DLD1 (cell line): ENCODE measurements at regions not wholly inside any gene's neighbourhood (a gene's known extent, or its start where the extent isn't known, plus 50 kb on each side); places are given as distances from the start of the nearest gene placed in this dataset.

Experiments used
- in situ Hi-C: cut with HindIII; loops from 2 replicates; pipeline ENCODE4 v1.10.0; 2017; ENCODE audit warnings: low sequenced_read_pairs

DNA sequence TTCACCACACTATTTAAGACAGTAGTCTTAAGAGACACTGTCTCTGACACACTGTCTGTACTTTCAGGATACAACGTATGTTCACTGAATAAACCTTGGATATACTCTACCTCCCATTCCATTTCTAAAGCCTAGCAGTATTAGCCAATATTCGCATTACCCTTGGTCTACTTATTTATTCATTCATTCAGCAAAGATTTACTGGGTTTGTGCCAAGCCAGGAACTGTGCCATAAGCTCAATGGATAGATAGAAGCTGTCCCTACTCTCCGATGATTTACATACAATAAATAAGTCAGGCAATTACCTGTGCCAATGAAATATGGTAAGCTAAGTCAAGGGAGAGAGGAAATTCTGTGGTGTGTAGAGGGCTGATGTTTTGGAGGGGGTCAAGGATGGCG is 195.2 kb upstream of the RAB4A start:
- in situ Hi-C loops = no loop called here

- in situ Hi-C loops = no loop called here
Measured at GRCh38 chr1:229076195-229076594, 194.7 kb upstream of the RAB4A start.

DNA sequence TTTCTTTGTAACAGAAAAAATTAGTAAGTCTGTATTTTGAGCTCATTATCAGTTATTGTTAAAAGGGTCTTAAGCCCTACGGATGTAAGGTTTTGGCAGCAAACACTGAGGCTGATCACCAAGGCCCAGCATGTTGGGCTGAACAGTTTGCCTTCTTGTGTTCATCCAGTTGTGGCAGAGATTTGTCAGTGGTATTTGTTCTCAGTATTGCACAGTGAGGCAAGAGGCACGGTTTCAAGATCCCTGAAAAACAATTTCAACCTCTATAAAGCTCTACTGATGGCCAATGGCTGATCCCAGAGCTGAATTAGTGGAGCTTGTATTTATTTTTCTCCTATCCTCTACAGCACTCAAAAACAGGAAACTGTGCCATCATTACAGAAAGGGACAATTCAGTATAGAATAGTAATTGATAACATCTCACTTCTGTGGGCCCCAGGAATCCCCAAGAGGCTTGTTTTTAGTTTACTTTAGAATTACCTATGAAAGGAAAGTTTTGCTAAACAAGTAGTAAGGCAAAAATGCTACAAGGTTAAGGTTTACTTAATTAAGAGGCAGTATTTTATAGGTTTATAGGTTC is 191.8 kb upstream of the RAB4A start:
- in situ Hi-C loops = no loop called here

GRCh38 chr1:229080361-229080760 is 190.6 kb upstream of the RAB4A start:
- in situ Hi-C loops = no loop called here

GRCh38 chr1:229085291-229085690 is 185.6 kb upstream of the RAB4A start:
- in situ Hi-C loops = no loop called here

GRCh38 chr1:229086091-229086490 is 184.8 kb upstream of the RAB4A start:
- in situ Hi-C loops = no loop called here

GRCh38 chr1:229086686-229087085 is 184.2 kb upstream of the RAB4A start:
- in situ Hi-C loops = no loop called here

DNA sequence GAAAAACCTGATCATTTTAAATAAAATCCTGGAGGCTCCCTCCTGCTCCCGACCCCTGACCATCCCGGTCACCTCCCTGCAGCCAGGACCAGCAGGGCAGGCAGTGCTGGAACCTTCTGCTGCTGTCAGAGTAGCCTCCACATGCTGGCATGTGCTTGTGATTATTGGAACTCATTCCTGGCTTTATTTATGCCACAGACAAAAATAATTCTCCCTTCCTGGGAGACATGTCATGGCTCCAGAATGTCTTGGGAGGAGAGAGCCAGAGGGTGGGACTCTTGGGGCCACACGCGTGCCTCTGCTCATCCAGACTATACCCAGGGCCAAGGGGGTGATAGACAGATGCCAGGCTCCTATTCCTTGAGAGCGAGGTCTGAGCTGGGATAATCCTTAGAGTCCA is 183.6 kb upstream of the RAB4A start:
- in situ Hi-C loops = no loop called here

GRCh38 chr1:229087906-229088305 is 183.0 kb upstream of the RAB4A start:
- in situ Hi-C loops = no loop called here

GRCh38 chr1:229088711-229089110 is 182.2 kb upstream of the RAB4A start:
- in situ Hi-C loops = no loop called here

- in situ Hi-C loops = no loop called here
Measured at GRCh38 chr1:229089586-229090208, 181.2 kb upstream of the RAB4A start.

GRCh38 chr1:229091721-229092136 is 179.2 kb upstream of the RAB4A start:
- in situ Hi-C loops = no loop called here

DNA sequence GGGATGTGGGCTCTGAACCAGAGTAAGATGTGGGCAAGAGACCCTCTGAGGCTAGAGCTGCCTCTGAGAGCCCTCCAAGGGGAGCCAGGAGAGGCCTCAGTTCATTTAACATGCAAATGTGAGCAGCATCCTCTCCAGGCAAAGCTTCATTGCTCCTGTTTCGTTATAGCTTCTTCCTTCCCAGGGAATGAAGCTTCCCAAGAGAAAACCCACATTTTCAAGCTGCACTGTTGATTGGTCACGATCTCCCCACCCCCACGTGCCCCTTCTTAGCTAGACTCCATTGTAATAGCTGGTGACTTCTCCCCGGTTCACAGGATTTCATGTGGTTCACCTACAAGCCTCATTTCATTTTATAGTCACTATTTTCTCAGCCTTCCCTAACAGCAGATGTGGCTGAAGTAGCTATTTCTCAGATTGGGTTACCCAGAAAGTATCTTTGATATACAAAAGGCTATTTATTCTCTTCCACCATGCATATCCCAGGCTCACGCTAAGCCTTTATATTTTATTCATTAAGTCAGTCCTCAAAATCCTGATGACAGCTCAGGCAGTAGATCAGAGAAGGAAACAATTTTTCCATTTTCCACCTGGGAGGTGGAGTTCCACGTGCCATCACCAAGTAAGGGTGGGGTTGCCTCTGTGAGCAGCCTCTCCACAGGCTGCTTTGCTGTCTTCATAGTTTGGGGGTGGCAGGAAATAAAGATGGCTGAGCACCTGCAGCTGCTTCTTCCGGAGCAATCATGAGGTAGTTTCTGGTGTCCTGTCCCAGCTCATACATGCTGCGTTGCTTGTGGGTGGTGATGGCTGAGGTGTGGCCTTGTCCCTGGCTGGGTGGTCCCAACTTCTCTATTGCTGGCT is 178.3 kb upstream of the RAB4A start:
- in situ Hi-C loops = no loop called here

DNA sequence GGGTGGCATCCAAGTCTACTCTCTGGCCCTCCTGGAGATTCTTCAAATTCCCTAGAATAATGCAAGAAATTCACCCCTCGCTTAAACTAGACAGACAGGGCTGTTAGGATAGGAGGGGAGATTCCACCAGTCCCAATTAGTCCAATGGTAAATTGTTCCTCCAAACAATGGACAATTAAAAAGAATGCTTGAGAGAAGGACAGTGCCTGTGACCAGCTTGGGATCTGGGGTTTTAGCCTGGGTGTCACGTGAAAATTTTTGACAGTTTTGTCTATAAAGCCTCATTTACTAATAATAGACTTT is 177.7 kb upstream of the RAB4A start:
- in situ Hi-C loops = no loop called here

DNA sequence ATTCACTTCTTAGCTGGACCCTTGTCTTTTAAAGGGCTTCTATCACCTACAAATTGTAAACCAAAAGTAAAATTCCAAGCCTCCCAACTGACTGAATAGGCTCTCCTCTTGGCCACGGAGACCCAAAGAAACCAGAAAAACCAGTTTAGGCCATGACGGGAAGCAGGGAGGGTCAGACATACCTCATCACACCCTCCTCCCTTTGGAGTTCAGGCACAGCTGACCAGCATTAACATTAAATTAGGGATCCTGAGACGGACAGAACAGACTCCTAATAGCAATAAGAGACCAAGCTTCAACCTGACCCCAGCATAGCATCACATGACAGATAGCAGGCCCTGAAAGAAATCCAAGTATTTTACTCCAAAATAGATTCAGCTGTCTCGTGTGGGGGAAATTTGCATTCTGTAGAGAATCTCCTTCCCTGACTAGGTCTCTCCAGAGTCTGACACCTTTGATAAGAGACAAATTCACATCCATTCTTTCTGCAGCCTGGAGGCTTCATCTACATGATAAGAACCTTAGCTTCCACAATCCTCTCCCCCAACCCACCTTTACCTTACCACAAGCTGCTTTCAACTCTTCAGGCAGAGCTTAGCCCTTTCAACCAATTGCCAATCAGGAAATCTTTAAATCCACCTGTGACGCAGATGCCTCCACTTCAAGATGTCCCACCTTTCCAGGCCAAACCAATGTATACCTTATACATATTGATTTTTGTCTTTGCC is 177.1 kb upstream of the RAB4A start:
- in situ Hi-C loops = no loop called here

GRCh38 chr1:229094476-229095311 is 176.2 kb upstream of the RAB4A start:
- in situ Hi-C loops = no loop called here

- in situ Hi-C loops = no loop called here
Measured at GRCh38 chr1:229095325-229095724, 175.6 kb upstream of the RAB4A start.

GRCh38 chr1:229097356-229097755 is 173.6 kb upstream of the RAB4A start:
- in situ Hi-C loops = no loop called here

- in situ Hi-C loops = no loop called here
Measured at GRCh38 chr1:229098361-229098760, 172.6 kb upstream of the RAB4A start.

DNA sequence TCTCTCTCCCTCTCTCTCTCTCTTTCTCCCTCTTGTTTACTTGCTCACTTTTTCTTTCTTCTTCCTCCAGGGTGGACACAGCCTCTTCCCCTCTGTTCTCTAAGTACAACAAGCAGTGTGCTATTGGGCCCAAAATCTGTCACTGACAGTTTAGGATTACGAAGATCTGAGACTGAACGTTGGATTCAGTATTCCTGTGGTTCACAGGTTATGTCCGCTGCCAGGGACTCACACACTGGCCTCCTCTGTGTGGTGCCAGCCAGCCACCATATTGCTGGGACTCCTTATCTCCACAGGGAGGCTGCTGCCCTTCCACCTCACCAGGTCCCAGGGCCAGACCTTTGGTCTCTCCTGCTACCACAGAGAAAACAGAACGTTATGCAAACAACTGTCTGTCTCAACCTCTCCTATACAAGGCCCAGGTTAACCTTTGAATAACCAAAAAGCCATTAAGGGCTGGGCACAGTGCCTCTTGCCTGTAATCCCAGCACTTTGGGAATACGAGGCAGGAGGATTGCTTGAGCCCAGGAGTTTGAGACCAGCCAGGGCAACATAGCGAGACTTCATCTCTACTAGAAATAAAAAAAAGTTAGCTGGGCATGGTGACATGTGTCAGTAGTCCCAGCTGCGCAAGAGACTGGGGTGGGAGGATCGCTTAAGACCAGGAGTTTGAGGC is 171.9 kb upstream of the RAB4A start:
- in situ Hi-C loops = no loop called here
